Myocyte (in vitro differentiated cells): ENCODE measurements at regions not wholly inside any gene's neighbourhood (a gene's known extent, or its start where the extent isn't known, plus 50 kb on each side); places are given as distances from the start of the nearest gene placed in this dataset.
A peak's percentile ranks its signal among the peaks of the same experiment; 100 is the strongest.
"Not testable (repeated sequence)": the region's sequence is repeated elsewhere in the genome, so short reads cannot be mapped to it uniquely, and the experiment has no call there.

Experiments
- DNase-seq: peaks from one replicate; pipeline ENCODE4 v3.0.0-alpha.2; 2012; ENCODE audit warnings: low read depth

- peak; percentile 84 for DNase-seq
These were observed 61.4 kb upstream of the E2F3 start for GRCh38 chr6:20340068-20340848.

- no peak for DNase-seq
These were observed 60.6 kb upstream of the E2F3 start for GRCh38 chr6:20341096-20341495.

- DNase-seq = no peak
These were observed 60.1 kb upstream of the E2F3 start for GRCh38 chr6:20341564-20341963.

GRCh38 chr6:20346948-20347347, 54.7 kb upstream of the E2F3 start:
- not testable (repeated sequence) for DNase-seq

GRCh38 chr6:20348041-20348440, 53.6 kb upstream of the E2F3 start:
- no peak for DNase-seq

- no peak for DNase-seq
These were observed 52.5 kb upstream of the E2F3 start for GRCh38 chr6:20349225-20349624.

GRCh38 chr6:20350215-20350614, 51.5 kb upstream of the E2F3 start:
- no peak for DNase-seq

GRCh38 chr6:20351534-20351933, 50.1 kb upstream of the E2F3 start:
- DNase-seq = no peak
